ENCODE measurements at regions not wholly inside any gene's neighbourhood (a gene's known extent, or its start where the extent isn't known, plus 50 kb on each side); places are given as distances from the start of the nearest gene placed in this dataset.
"Not testable (repeated sequence)": the region's sequence is repeated elsewhere in the genome, so short reads cannot be mapped to it uniquely, and the experiment has no call there.

- no peaks in the 10 kb centered on the region for H3K4me1 ChIP-seq
- no peaks in the 10 kb centered on the region for H3K27me3 ChIP-seq
- H3K4me2 ChIP-seq = no peak overlapping the region
- no peak for TF ChIP-seq Cebpa-rat (IDR thresholded peaks at IDR 0.05)
- H3K27ac ChIP-seq = no peak overlapping the region
- H3K4me3 ChIP-seq = no peak overlapping the region; the same call in 1 of the 2 replicates
- H3K9me3 ChIP-seq = peaks cover 91% of the 10 kb centered on the region
- no peaks in the 10 kb centered on the region for H4K20me1 ChIP-seq
- H3K36me3 ChIP-seq = no peaks in the 10 kb centered on the region
- no peak overlapping the region for H3K9ac ChIP-seq
Measured at GRCh38 chr12:31906557-31907301, 52.5 kb upstream of the RESF1 start.

- Histone ChIP-seq H3K9me3 (peaks cover 98% of the 10 kb centered on the region), H3K27ac (no peak overlapping the region)
Measured at GRCh38 chr12:31903025-31903424, 56.2 kb upstream of the RESF1 start.

GRCh38 chr12:31900271-31900670 lies 58.9 kb upstream of the RESF1 start:
- Histone ChIP-seq H3K4me3 (no peak overlapping the region), H3K9me3 (peaks cover 90% of the 10 kb centered on the region), H4K20me1 (no peaks in the 10 kb centered on the region)

More at GRCh38 chr12:31903025-31903424, 56.2 kb upstream of the RESF1 start:
- Histone ChIP-seq H3K36me3 (0 out of 2 replicates have a peak, but pooled peaks cover 3% of the 10 kb centered on the region), H3K27me3 (no peaks in the 10 kb centered on the region), H4K20me1 (no peaks in the 10 kb centered on the region), H3K9ac (no peak overlapping the region), H3K4me2 (no peak overlapping the region), H3K4me1 (peaks cover 19% of the 10 kb centered on the region), H3K4me3 (no peak overlapping the region)
- no peak for TF ChIP-seq Cebpa-rat (IDR thresholded peaks at IDR 0.05)

GRCh38 chr12:31899109-31899508 lies 60.1 kb upstream of the RESF1 start:
- Histone ChIP-seq H3K4me3 (peak overlapping the region; percentile 29; the same call in 1 of the 2 replicates), H4K20me1 (no peaks in the 10 kb centered on the region), H3K4me2 (no peak overlapping the region), H3K4me1 (peaks cover 50% of the 10 kb centered on the region), H3K36me3 (peaks cover 13% of the 10 kb centered on the region; the same call in 1 of the 2 replicates), H3K9me3 (peaks cover 93% of the 10 kb centered on the region), H3K27me3 (no peaks in the 10 kb centered on the region), H3K9ac (no peak overlapping the region), H3K27ac (peak overlapping the region; percentile 99)
- no peak for TF ChIP-seq Cebpa-rat (IDR thresholded peaks at IDR 0.05)

More at GRCh38 chr12:31900271-31900670, 58.9 kb upstream of the RESF1 start:
- no peak overlapping the region for H3K27ac ChIP-seq
- no peaks in the 10 kb centered on the region for H3K27me3 ChIP-seq
- peaks cover 42% of the 10 kb centered on the region for H3K4me1 ChIP-seq
- H3K4me2 ChIP-seq = no peak overlapping the region
- no peak for TF ChIP-seq Cebpa-rat (IDR thresholded peaks at IDR 0.05)
- no peak overlapping the region for H3K9ac ChIP-seq
- H3K36me3 ChIP-seq = peaks cover 6% of the 10 kb centered on the region; the same call in 1 of the 2 replicates

- peak overlapping the region; percentile 52 for H3K4me3 ChIP-seq
- peak overlapping the region; percentile 81 for H3K9ac ChIP-seq
- H3K27me3 ChIP-seq = no peaks in the 10 kb centered on the region
- H4K20me1 ChIP-seq = no peaks in the 10 kb centered on the region
- peaks cover 13% of the 10 kb centered on the region; the same call in 1 of the 2 replicates for H3K36me3 ChIP-seq
- H3K4me1 ChIP-seq = peaks cover 50% of the 10 kb centered on the region
- peak overlapping the region; percentile 99 for H3K27ac ChIP-seq
- no peak for TF ChIP-seq Cebpa-rat (IDR thresholded peaks at IDR 0.05)
- peak overlapping the region; percentile 75 for H3K4me2 ChIP-seq
- peaks cover 93% of the 10 kb centered on the region for H3K9me3 ChIP-seq
Measured at GRCh38 chr12:31897781-31898503, 61.3 kb upstream of the RESF1 start.

GRCh38 chr12:31897092-31897491 lies 62.1 kb upstream of the RESF1 start:
- Histone ChIP-seq H3K4me1 (peaks cover 50% of the 10 kb centered on the region), H3K9me3 (peaks cover 93% of the 10 kb centered on the region), H3K9ac (peak overlapping the region; percentile 81), H3K4me2 (peak overlapping the region; percentile 75), H3K4me3 (peak overlapping the region; percentile 52), H3K36me3 (peaks cover 13% of the 10 kb centered on the region; the same call in 1 of the 2 replicates), H3K27ac (peak overlapping the region; percentile 99)
- not testable (repeated sequence) for H4K20me1 ChIP-seq, H3K27me3 ChIP-seq

GRCh38 chr12:31896514-31897039 lies 62.6 kb upstream of the RESF1 start:
- Histone ChIP-seq H3K4me2 (peak overlapping the region; percentile 75), H3K4me3 (peak overlapping the region; percentile 48; the same call in 1 of the 2 replicates), H3K9ac (peak overlapping the region; percentile 81), H3K27me3 (no peaks in the 10 kb centered on the region), H3K4me1 (peaks cover 50% of the 10 kb centered on the region), H4K20me1 (no peaks in the 10 kb centered on the region), H3K27ac (peak overlapping the region; percentile 99), H3K36me3 (peaks cover 13% of the 10 kb centered on the region; the same call in 1 of the 2 replicates), H3K9me3 (peaks cover 93% of the 10 kb centered on the region)
- peak; percentile 84 for TF ChIP-seq Cebpa-rat (IDR thresholded peaks at IDR 0.05)

- peak overlapping the region; percentile 48 for H3K4me3 ChIP-seq
- peak overlapping the region; percentile 74 for H3K4me2 ChIP-seq
- H3K9me3 ChIP-seq = peaks cover 91% of the 10 kb centered on the region
- H3K4me1 ChIP-seq = peaks cover 56% of the 10 kb centered on the region
- TF ChIP-seq Cebpa-rat (IDR thresholded peaks at IDR 0.05) = no peak
- peak overlapping the region; percentile 79 for H3K9ac ChIP-seq
- H3K36me3 ChIP-seq = peaks cover 13% of the 10 kb centered on the region; the same call in 1 of the 2 replicates
- no peaks in the 10 kb centered on the region for H4K20me1 ChIP-seq
- H3K27ac ChIP-seq = peak overlapping the region; percentile 99
- H3K27me3 ChIP-seq = no peaks in the 10 kb centered on the region
Measured at GRCh38 chr12:31895449-31896150, 63.6 kb upstream of the RESF1 start.
